NCI-H1417 treated with DMSO at 0.1 percent for 48 hours (cell line): ENCODE measurements at regions not wholly inside any gene's neighbourhood (a gene's known extent, or its start where the extent isn't known, plus 50 kb on each side); places are given as distances from the start of the nearest gene placed in this dataset.
"Not testable (repeated sequence)": the region's sequence is repeated elsewhere in the genome, so short reads cannot be mapped to it uniquely, and the experiment has no call there.

ENCODE experiments used
- DNase-seq: peaks from one replicate; lab custom pipeline; 2025; lab: John Stamatoyannopoulos, UW

DNA sequence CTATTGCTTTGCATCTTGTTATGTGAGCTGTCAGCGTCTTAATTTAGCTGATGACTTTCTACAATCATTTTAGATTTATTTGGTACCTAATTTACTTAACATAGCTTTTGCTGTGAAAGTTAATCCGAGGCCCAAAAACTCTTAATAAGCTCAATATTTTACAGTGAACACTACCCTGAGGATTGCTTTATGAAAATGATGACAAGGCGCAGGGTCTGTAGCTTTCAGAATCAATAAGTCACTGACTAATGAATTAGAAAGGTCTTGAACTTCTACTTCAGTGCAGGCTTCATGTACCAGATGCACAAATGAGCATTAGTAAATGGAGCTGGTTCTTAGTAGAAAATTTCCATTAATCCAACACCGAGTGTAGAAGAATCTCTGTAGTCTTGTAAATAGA lies 81.4 kb upstream of the ZNF366 start:
- DNase-seq: no peak

- DNase-seq: no peak
Observed at GRCh38 chr5:72587661-72588308, 80.6 kb upstream of the ZNF366 start.

GRCh38 chr5:72586788-72587530 lies 79.7 kb upstream of the ZNF366 start:
- no peak for DNase-seq

- DNase-seq: no peak
Observed at GRCh38 chr5:72584466-72584865, 77.3 kb upstream of the ZNF366 start.

- DNase-seq: not testable (repeated sequence)
Observed at GRCh38 chr5:72579290-72579689, 72.1 kb upstream of the ZNF366 start.

GRCh38 chr5:72572236-72572765 lies 65.1 kb upstream of the ZNF366 start:
- DNase-seq: no peak

DNA sequence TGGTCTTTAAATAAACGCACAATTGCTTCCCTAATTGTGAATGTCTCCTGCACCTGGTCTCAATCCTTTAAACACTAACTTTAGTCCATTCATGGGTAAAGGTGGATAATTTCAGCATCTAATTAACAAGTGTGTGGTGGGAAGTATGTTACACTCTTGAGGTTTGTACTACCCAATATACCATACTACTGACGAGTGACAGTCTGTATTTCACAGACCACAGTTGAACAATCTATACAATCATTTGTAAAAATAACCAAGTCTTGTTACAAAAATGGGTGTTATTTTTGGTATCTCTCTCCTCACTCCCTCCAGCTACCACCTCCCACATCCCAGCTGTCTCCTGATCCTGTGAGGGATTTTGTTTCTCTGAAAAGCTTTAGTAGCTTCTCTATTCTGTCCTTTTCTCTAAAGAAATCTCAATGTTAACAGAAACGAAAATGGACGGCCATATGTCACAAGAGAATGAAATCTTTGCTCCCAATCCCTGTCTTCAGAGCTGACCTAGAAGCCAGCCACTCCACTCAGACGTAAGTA lies 62.3 kb upstream of the ZNF366 start:
- DNase-seq: no peak

GRCh38 chr5:72566746-72567145 lies 59.5 kb upstream of the ZNF366 start:
- no peak for DNase-seq

- DNase-seq: no peak
Observed at GRCh38 chr5:72565513-72566289, 58.5 kb upstream of the ZNF366 start.

DNA sequence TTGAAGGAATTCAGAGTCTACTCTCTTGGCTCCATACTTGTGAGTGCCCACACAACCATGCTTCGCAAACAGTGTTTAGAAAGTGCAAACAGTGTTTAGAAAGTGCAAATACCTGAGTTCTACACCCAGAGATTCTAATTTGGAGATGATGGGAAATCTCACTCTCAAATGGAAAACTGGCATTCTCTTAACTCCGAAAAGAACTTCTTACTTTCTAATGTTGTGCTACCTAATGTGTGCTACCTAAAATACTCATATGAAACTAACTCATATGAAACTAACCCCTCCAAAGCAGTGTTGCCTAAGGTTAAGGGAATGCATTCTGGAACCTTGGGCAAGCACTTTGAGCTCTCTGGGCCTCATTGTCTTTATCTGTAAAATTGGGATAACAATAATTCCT lies 55.5 kb upstream of the ZNF366 start:
- DNase-seq: no peak

DNA sequence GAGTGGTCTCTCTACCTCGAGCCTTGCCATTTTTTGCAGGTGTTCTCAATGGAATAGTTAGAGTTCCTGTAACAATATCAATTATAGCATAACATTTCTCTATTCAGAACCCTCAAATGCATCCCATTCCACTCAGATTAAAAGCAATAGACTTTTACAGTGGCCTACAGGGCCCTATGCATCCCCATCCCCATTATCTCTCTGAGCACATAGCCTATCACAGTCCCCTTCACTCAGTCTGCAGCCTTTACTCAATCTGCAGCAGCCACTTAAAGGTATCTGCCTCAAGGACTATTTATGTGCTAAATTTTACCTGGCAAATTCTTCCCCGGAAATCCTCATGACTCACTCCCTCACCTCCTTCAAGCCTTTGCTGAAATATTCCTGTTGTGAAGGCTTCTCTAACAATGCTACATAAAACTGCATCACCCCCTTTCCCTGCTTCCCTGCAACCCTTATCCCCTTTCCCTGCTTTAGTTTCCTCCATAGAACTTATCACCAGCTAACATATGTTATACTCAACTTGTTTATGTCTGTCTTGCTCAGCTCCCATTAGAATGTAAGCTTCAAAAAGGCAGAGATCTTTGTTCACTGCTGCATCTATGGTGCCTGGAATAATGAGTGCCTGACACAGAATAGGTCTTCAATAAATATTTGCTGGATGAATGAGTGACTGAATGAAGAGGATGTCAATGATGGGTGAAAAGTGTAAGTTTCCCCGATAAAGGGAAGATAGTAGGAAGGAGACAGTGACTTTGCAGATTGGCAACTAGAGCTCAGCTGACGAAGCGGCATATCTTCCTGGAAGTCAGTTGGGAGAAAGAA lies 54.1 kb upstream of the ZNF366 start:
- no peak for DNase-seq

DNA sequence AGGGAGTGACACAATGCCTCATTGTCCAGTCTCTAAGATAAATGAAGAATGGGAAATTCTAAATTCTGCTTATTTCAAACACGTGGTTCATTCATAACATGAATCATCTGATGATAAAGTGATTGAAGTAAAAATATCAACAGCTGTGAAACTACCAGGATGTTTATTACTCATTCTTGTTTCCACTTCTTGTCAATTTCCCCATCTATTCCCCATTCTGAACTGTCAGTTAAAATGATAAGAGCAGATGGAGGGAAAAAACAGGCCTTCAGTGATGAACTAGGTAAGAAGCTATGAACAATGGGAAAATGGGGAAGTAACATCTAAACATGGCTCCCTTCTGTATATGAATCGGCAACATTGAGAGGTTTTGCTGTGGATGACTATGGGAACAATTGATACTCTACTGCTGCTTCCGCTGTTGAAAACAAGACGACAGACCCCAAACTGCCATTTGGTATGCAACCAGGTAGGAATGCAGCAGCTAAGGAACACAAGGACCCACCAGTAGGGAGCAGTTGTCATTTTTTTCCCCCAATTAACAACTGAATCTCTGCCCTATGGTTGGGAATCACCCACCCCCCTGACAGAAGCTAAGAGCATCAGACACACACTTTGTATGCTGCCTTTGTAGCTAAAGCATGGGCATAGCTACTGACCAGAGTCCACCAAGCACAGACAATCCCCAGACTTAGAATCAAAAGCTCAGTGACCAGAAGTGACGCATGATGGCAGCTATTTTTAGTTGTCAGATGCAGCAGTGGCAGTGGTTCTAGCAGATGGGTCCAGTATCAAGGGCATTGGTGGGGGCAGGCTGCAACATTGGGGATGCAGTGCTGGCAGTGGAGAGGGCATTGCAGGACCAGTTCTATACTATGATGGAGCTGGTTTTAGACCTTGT lies 52.9 kb upstream of the ZNF366 start:
- DNase-seq: no peak

- DNase-seq: no peak
Observed at GRCh38 chr5:72558383-72558782, 51.2 kb upstream of the ZNF366 start.

GRCh38 chr5:72558046-72558336 lies 50.8 kb upstream of the ZNF366 start:
- DNase-seq: no peak

- no peak for DNase-seq
Observed at GRCh38 chr5:72557167-72558045, 50.2 kb upstream of the ZNF366 start.
